Ascending aorta (tissue), 2 donors: ENCODE measurements at regions not wholly inside any gene's neighbourhood (a gene's known extent, or its start where the extent isn't known, plus 50 kb on each side); places are given as distances from the start of the nearest gene placed in this dataset.

Experiments
- DNase-seq, 2 donors: peaks; one replicate each; pipeline ENCODE4 v3.0.0-alpha.2; 2019; ENCODE audit warnings: low spot score in 2 of 2
- H3K27ac ChIP-seq, 2 donors: fragments of 200-600 bp; sonication (generic); one replicate each; pipeline ENCODE4 v1.5.1; 2016 to 2017; ENCODE audit warnings: mild to moderate bottlenecking in 1 of 2
- H3K27me3 ChIP-seq: fragments of 200-600 bp; sonication (generic); one replicate; pipeline ENCODE4 v1.5.1; 2017
- H3K36me3 ChIP-seq, 2 donors: fragments of 200-600 bp; sonication (generic); one replicate each; pipeline ENCODE4 v1.5.1; 2016
- H3K4me1 ChIP-seq, 2 donors: fragments of 200-600 bp; sonication (generic); one replicate each; pipeline ENCODE4 v1.5.1; 2016 to 2017; ENCODE audit warnings: mild to moderate bottlenecking in 1 of 2
- H3K4me3 ChIP-seq, 2 donors: fragments of 200-600 bp; sonication (generic); one replicate each; pipeline ENCODE4 v1.5.1; 2016 to 2017; ENCODE audit warnings: mild to moderate bottlenecking in 1 of 2
- H3K9me3 ChIP-seq, 2 donors: fragments of 200-600 bp; sonication (generic); one replicate each; pipeline ENCODE4 v1.5.1; 2016
- intact Hi-C: fragments of 100-400 bp; cut with DNase I; formaldehyde crosslinking; loops from one replicate; pipeline ENCODE4 v1.15.1; 2023
- TF ChIP-seq, protein P1 (sequence below), 3 experiments: fragments of 200-600 bp in 2 of 3; fragments of 450-650 bp in 1 of 3; sonication (generic) in 2 of 3; IDR thresholded peaks; one replicate each; pipeline ENCODE4 v1.5.1; 2016 to 2019; ENCODE audit warnings: antibody characterized with exemption in 3 of 3, mild to moderate bottlenecking in 1 of 3, moderate library complexity in 1 of 3

DNA sequence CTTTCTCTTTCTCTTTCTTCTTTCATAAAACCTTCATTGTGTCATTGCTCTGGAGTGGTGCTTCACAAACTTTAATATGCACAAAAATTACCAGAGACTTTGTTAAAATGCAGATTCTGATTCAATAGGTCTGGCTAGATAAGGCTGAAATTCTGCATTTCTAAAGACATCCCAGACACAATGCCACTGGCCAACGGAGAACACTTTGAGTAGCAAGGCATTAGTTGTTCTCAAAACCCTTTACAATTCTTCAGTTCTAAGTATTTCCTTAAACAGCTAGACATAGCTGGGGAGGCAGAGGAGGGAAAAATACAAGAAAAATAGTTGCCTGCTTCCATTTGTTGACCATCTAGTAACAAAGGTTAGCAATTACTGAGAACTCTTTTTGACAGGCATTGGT, 101.8 kb upstream of the PIK3C3 start:
- H3K27ac ChIP-seq = no peak overlapping the region
- H3K4me3 ChIP-seq = no peak overlapping the region
- no peaks in the 10 kb centered on the region for H3K36me3 ChIP-seq
- H3K4me1 ChIP-seq = no peaks in the 10 kb centered on the region
- no peaks in the 10 kb centered on the region for H3K27me3 ChIP-seq
- intact Hi-C loops = no loop called here
- TF ChIP-seq, protein P1, sequence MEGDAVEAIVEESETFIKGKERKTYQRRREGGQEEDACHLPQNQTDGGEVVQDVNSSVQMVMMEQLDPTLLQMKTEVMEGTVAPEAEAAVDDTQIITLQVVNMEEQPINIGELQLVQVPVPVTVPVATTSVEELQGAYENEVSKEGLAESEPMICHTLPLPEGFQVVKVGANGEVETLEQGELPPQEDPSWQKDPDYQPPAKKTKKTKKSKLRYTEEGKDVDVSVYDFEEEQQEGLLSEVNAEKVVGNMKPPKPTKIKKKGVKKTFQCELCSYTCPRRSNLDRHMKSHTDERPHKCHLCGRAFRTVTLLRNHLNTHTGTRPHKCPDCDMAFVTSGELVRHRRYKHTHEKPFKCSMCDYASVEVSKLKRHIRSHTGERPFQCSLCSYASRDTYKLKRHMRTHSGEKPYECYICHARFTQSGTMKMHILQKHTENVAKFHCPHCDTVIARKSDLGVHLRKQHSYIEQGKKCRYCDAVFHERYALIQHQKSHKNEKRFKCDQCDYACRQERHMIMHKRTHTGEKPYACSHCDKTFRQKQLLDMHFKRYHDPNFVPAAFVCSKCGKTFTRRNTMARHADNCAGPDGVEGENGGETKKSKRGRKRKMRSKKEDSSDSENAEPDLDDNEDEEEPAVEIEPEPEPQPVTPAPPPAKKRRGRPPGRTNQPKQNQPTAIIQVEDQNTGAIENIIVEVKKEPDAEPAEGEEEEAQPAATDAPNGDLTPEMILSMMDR (IDR thresholded peaks at IDR 0.05) = no peak
- no peaks in the 10 kb centered on the region for H3K9me3 ChIP-seq
- DNase-seq = no peak

DNA sequence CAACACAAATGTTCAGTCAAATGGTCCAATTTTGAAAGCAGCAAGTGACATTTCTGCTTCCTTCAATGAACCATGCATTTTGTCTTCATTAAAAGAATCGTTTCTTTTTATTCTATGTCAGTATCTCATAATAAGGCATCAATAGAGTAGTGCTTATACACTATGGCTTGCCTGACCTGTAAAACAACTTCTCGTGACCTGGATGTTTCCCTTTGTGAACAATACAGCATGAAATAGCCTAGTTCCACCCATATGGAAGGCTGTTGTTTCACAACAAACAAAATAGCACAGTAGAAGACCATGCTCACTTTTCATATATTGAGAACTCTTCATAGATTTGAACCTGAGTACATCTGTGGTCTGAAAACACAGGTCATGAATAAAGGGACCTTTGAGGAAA, 104.3 kb upstream of the PIK3C3 start:
- H3K27ac ChIP-seq = no peak overlapping the region
- TF ChIP-seq, protein P1 (IDR thresholded peaks at IDR 0.05) = no peak
- intact Hi-C loops = no loop called here

DNA sequence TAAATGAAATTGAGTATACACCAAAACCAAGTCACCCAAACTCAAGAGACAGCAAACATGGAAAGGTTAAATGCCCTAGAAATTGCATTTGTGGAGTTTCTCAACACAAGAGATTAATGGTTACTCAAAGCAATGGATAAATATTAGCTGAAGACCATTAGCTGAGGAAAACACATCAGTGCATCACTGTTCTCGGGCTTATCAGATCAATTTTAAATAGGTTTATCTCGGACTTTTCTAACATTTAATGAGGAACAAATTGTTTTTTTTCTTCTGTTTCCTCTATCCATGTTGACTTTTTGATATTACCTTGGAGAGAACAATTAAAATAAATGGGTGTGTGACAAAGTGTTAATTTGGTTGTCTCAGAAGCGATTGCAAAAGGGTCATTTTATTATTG, 105.4 kb upstream of the PIK3C3 start:
- Histone ChIP-seq H3K4me1 (no peaks in the 10 kb centered on the region), H3K27me3 (no peaks in the 10 kb centered on the region), H3K4me3 (no peak overlapping the region), H3K27ac (no peak overlapping the region), H3K9me3 (no peaks in the 10 kb centered on the region), H3K36me3 (no peaks in the 10 kb centered on the region)
- TF ChIP-seq, protein P1 (IDR thresholded peaks at IDR 0.05) = no peak
- intact Hi-C loops = no loop called here
- no peak for DNase-seq

More for the DNA sequence above, 104.3 kb upstream of the PIK3C3 start:
- Histone ChIP-seq H3K4me1 (no peaks in the 10 kb centered on the region), H3K4me3 (no peak overlapping the region), H3K27me3 (no peaks in the 10 kb centered on the region), H3K9me3 (no peaks in the 10 kb centered on the region), H3K36me3 (no peaks in the 10 kb centered on the region)
- DNase-seq = no peak

DNA sequence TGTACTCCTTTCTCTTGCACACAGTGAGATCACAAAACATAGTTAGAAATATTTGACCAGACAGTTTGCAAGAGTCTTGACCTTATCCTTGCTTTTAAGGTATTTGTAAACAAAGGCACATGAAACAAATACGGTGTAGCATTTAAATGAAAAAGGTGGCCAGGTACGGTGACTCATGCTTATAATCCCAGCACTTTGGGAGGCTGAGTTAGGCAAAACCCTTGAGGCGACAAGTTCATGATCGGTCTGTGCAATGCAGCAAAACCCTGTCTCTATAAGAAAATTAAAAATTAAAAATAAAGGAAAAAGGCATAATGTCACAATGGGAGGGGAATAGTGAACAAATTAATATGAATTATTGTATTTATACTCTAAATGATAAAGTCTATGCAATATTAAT, 109.5 kb upstream of the PIK3C3 start:
- Histone ChIP-seq H3K36me3 (no peaks in the 10 kb centered on the region), H3K27ac (no peak overlapping the region), H3K4me1 (no peaks in the 10 kb centered on the region), H3K9me3 (no peaks in the 10 kb centered on the region), H3K27me3 (no peaks in the 10 kb centered on the region), H3K4me3 (no peak overlapping the region)
- TF ChIP-seq, protein P1 (IDR thresholded peaks at IDR 0.05) = no peak
- DNase-seq = no peak
- intact Hi-C loops = no loop called here

DNA sequence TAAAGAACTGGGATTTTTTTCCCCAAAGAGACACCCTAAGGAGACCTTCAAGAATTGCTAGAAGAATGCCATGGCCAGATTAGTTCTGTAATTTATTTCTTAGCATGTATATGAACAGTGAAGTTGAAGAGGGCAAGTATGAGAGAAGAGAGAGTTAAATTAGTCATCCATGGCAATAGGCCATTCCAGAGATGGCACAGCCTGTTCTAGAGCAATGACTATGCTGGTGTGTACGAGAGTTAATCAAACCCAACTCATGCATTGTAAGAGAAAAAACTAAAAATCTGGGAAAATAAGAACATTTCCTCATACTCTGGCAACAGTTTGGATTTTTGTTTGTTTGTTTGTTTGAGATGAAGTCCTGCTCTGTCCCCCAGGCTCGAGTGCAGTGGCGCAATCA, 112.1 kb upstream of the PIK3C3 start:
- no peak overlapping the region for H3K27ac ChIP-seq
- H3K4me3 ChIP-seq = no peak overlapping the region
- TF ChIP-seq, protein P1 (IDR thresholded peaks at IDR 0.05) = no peak

More for the DNA sequence above, 112.1 kb upstream of the PIK3C3 start:
- DNase-seq = no peak
- intact Hi-C loops = no loop called here
- Histone ChIP-seq H3K4me1 (no peaks in the 10 kb centered on the region), H3K27me3 (no peaks in the 10 kb centered on the region), H3K36me3 (no peaks in the 10 kb centered on the region), H3K9me3 (no peaks in the 10 kb centered on the region)
